HG03280 (cell line): ENCODE measurements at regions not wholly inside any gene's neighbourhood (a gene's known extent, or its start where the extent isn't known, plus 50 kb on each side); places are given as distances from the start of the nearest gene placed in this dataset.
"Not testable (repeated sequence)": the region's sequence is repeated elsewhere in the genome, so short reads cannot be mapped to it uniquely, and the experiment has no call there.

Source experiments
- ATAC-seq: cut with Tn5 transposase; IDR thresholded peaks from one replicate; pipeline ENCODE4 v1.9.1; 2021; ENCODE audit warnings: mild to moderate bottlenecking, moderate library complexity; ENCODE audit not compliant: unreplicated experiment

DNA sequence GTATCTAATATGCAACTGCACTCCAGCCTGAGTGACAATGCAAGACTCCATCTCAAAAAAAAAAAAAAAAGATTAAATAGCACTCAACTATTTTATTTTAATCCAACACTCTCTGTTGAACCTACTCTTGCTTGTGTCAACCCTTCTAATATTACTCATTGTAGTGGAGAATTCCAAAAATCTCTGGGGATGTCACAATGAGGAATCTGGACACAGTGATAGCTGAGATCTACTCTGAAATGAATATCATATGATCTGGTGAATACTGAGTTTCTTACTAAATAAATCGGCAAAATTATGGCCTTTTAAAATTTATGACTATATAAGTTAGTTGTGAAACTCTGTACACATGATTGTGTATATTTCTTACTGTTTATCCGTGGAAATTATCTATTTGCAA is 418.2 kb downstream of the BCAT1 start:
- no peak for ATAC-seq

- ATAC-seq: no peak
These were observed 421.8 kb downstream of the BCAT1 start for GRCh38 chr12:24527102-24527501.

GRCh38 chr12:24522736-24523135 is 426.2 kb downstream of the BCAT1 start:
- no peak for ATAC-seq

- no peak for ATAC-seq
These were observed 429.1 kb downstream of the BCAT1 start for GRCh38 chr12:24519759-24520158.

GRCh38 chr12:24517000-24517399 is 431.9 kb downstream of the BCAT1 start:
- no peak for ATAC-seq

- ATAC-seq: no peak
These were observed 438.2 kb downstream of the BCAT1 start for GRCh38 chr12:24510581-24511125.

DNA sequence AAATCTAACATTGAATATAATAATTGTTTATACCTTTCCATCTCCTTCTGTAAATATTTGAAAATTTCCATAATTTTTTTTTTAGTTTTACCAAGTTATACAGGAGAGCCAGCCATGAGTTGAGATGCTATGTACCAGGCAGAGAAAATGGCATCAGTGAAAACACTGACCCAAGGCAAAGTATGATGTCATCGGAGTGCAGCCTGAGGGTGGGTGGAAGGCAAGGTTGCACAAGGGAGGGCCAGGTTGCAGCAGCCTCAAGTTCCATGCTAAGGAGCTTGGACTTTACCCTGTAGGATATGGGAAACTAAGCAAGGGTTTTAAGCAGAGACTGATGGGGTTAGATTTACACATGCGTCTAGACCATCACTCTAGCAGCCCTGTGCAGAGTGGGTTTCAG is 441.1 kb downstream of the BCAT1 start:
- ATAC-seq: no peak

DNA sequence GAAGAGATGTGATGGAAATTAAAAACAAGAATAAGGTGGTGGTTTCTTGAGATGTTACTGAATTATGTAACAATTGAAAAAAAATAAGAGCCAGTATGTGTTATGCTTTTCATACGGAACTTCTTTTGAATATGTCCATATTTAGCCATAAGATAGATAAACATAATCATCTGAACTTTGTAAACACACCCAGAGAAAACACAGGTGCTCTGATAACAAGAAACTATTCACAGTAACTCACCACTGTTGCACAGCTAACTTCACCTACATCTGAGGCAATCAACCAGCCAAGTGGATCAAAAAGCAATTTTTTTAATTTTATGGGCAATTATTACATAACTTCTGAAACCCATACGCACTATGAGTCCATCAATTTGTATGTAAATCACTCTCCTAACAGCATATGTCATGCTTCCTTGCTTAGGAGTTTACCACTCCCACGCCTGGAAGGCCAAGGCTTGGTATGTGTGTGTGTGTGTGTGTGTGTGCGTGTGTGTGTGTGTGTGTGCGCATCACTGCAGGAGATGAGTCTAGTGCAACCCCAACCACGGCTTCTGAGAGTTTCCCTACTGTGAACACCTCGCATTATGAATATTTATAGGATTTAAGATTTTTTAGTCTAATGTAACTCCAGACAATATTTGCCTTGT is 443.4 kb downstream of the BCAT1 start:
- ATAC-seq: no peak

GRCh38 chr12:24503477-24503876 is 445.4 kb downstream of the BCAT1 start:
- not testable (repeated sequence) for ATAC-seq

DNA sequence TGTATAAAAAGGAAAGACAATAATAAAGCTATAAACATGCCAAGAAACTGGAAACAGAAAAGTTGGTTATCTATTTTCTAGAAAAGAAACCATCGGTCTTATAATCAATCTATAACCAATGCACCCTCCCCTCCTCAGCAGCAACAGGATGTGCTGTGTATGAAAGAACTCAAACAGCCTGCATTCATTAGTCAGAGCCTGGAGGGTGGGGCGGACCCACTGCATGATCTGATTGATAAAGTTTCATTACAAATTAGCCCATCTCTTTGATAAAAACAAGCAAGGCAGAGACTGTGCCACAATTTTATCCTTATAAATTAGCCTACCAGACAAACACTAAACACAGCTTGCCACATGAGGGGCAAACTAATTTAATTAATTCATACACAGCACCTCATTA is 448.1 kb downstream of the BCAT1 start:
- no peak for ATAC-seq

- no peak for ATAC-seq
These were observed 448.5 kb downstream of the BCAT1 start for GRCh38 chr12:24500421-24500820.

- no peak for ATAC-seq
These were observed 449.5 kb downstream of the BCAT1 start for GRCh38 chr12:24499151-24500146.

- ATAC-seq: no peak
These were observed 452.1 kb downstream of the BCAT1 start for GRCh38 chr12:24496755-24497154.

GRCh38 chr12:24494401-24494800 is 454.5 kb downstream of the BCAT1 start:
- no peak for ATAC-seq

DNA sequence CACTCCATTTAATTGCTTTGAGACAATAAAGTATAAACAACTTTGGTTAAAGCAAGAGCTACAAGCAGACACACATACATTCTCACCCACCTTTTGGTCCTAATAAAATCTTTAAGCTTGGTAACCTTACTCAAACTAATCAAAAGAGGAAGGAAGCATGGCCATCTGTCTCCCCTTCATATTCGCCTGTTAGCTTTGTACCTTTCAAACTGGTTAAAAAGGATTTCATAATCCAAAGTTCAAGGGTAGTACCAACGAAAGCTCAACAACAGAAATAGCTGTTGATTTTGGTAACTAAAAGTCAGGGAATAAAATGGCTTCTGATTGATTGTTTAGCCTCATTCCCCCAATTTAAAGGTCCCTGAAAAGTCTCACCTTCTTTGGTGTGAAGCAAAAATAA is 456.9 kb downstream of the BCAT1 start:
- no peak for ATAC-seq

GRCh38 chr12:24489939-24490338 is 459.0 kb downstream of the BCAT1 start:
- ATAC-seq: no peak

- ATAC-seq: no peak
These were observed 459.8 kb downstream of the BCAT1 start for GRCh38 chr12:24488906-24489619.

DNA sequence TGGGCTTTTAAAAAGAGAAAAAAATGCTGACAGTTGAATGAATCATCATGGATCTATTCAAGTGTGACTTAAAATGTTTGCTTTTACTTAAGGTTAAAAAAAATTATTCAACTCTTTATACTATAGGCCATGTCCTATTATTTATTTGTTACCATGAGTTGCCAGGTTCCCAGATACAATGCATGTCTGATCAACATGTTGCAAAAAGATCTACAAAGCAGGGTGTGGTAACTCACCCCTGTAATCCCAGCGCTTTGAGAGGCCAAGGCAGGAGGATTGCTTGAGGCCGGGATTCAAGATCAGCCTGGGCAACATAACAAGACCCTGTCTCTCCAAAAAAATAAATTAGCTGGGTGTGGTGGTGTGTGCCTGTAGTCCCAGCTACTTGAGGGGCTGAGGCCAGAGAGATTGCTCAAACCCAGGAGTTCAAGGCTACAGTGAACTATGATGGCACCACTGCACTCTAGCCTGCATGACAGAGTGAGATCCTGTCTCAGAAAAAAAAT is 460.8 kb downstream of the BCAT1 start:
- no peak for ATAC-seq

GRCh38 chr12:24487606-24488005 is 461.3 kb downstream of the BCAT1 start:
- ATAC-seq: no peak

GRCh38 chr12:24483732-24484131 is 465.2 kb downstream of the BCAT1 start:
- ATAC-seq: no peak
